GM12891 (cell line): ENCODE measurements at regions not wholly inside any gene's neighbourhood (a gene's known extent, or its start where the extent isn't known, plus 50 kb on each side); places are given as distances from the start of the nearest gene placed in this dataset.

Experiments
- PAX5 ChIP-seq: IDR thresholded peaks from 2 replicates; pipeline ENCODE4 v1.6.1; 2011; ENCODE audit warnings: low read length, moderate library complexity, mild to moderate bottlenecking; ENCODE audit not compliant: insufficient read depth, severe bottlenecking
- POLR2A ChIP-seq: IDR thresholded peaks from 2 replicates; pipeline ENCODE4 v1.6.1; 2011; ENCODE audit warnings: low read depth, low read length, control low read depth
- POLR2AphosphoS5 ChIP-seq: IDR thresholded peaks from 2 replicates; pipeline ENCODE4 v1.6.1; 2011; ENCODE audit warnings: low read depth, low read length, control low read depth
- POU2F2 ChIP-seq: IDR thresholded peaks from 2 replicates; pipeline ENCODE4 v1.6.1; 2011; ENCODE audit warnings: low read depth, mild to moderate bottlenecking, control low read depth, low read length, moderate library complexity
- SPI1 ChIP-seq: IDR thresholded peaks from 2 replicates; pipeline ENCODE4 v1.6.1; 2011; ENCODE audit warnings: low read depth, low read length, control low read depth
- TAF1 ChIP-seq: IDR thresholded peaks from 2 replicates; pipeline ENCODE4 v1.6.1; 2011; ENCODE audit warnings: low read depth, low read length, control low read depth

GRCh38 chr6:165895421-165896165 is 232.6 kb upstream of the PDE10A start:
- TF ChIP-seq POLR2A = no peak
- no peak for TF ChIP-seq POLR2AphosphoS5
- TF ChIP-seq TAF1 = no peak
- no peak for TF ChIP-seq PAX5
- TF ChIP-seq SPI1 = no peak
- TF ChIP-seq POU2F2 = no peak
